DMS153 treated with DMSO at 0.1 percent for 48 hours (cell line): ENCODE measurements at regions not wholly inside any gene's neighbourhood (a gene's known extent, or its start where the extent isn't known, plus 50 kb on each side); places are given as distances from the start of the nearest gene placed in this dataset.

ENCODE experiments used
- DNase-seq: peaks from one replicate; lab custom pipeline; 2025; ENCODE audit not compliant: unreplicated experiment; lab: John Stamatoyannopoulos, UW

- no peak for DNase-seq
Observed at GRCh38 chr15:94745371-94745770, 514.0 kb downstream of the MCTP2 start.

GRCh38 chr15:94747510-94747909 lies 516.1 kb downstream of the MCTP2 start:
- no peak for DNase-seq

DNA sequence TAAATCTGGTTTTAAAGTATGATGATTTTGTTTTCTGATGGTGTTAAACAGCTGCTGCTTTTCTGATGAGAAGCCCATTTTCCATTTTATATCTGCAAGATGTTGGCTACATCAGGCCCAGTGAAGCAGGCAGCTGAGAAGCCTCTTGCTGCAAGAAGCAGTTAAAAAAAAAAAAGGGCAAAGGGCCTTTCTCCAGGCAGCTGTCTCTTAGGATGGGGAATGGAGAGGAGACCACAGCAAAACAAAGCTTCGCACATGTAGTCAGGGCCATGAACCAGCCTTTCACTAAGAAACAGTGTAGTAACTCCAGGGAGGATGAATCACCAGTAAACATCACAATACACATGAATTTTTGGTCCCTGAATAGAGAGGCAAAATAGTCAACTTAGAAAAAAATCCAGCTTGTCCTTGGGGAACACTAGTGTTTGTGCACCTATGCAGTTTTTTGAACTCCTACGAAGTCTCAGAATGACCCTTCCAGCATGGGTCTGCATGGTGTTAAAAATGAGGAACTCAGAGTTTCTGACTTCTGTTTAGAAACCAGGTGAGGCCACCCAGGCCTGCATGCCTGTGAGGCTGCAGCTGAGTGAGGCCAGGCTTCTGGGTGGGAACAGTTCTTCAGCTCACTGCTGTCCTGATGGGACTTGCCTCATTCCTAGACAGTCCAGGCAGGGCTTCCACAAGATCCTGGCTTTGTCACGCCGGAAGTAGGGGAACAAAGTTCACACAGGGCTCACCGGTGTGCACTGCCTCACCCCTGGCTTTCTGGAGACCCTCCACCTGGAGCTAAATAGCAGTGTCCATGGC lies 518.7 kb downstream of the MCTP2 start:
- no peak for DNase-seq

DNA sequence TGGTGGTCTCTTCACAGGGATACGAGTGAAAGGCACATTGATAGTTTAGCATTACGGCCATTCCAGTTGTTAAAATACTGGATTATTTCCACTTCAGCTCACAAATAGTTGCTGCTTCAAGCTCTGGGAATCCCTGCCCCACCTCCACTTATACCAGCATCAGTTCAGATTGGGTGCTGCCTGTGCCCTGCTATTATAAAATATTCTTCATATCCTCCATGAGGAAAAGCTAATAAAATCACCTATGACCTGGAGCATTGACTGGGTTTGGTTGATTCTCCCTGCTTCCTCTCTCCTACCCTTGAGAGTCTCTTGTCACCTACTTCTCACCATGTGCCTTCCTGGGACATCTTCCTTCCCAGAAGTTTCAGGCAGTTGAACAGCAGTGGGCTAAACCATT lies 529.0 kb downstream of the MCTP2 start:
- DNase-seq: no peak

DNA sequence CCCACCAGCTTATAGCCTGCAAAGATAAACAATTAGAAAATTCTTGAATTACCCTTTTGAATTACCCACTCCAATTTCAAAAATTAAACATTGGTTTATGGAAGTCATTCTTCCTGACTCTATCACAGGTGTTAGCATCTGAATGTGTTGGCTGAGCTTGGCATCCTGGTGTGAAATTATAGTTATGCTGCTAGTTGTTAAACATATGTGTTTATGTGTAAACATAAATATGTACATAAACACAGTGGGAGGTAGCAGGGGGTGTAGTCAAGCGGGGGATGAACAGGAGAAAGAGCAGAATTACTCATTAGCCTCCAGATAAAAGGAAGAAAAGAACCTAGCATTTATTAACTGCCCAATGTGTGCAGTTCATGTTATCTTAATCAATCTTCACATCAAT lies 530.2 kb downstream of the MCTP2 start:
- no peak for DNase-seq

DNA sequence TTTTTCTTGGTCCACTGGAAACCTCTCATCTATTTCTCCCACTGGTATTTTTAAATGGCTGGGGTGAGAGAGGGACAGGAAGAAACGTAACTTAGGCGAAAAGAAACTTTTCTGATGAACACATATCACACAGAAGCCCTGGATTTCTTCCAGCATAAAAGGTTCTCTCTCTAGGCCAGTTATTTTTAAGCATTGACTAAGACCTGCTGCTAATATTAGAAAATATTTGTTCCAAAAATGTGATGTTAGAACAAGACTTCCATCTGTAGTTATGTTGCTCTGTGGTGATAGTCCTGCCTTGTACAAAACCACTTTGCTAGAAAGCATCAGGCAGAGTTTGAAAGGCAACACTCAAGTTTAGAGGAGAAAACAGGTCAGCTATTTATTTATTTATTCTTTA lies 537.7 kb downstream of the MCTP2 start:
- no peak for DNase-seq

GRCh38 chr15:94770199-94770598 lies 538.8 kb downstream of the MCTP2 start:
- DNase-seq: no peak

DNA sequence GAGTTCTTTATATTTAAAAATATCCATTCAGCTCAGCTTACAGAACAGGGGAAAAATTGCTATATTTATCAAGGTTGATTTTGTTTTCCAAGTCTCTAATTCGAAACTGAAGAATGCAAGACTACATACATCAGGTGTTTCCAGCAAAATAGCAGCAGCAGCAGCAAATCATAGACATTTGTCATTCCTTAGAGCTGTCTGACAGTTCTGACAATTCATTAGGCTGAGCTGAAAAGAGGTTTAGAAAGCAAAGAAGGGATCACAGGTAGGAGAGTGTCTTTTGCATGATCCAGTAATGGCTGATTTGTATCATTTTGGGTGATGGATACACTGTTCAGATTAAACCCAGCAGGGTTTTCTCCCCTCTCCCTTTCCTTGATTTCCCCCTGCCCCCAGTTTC lies 545.7 kb downstream of the MCTP2 start:
- DNase-seq: no peak

DNA sequence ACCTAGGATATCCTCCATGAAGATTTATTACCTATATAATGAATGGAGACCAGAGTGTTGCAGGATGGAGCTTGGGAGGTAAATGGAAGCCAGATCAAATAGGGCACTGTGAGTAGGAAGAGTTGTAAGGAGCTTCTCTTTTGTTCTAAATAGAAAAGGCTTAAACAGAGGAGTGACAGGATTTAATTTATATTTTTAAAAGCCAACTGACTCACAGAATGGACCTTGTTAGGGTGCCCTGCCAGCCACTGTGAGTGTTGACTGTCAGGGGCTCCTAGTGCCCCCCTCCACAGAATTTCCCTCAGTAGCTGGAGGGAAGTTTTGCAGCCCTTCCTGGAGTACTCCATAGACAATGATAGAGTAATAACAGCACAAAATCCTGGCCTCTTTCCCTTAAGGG lies 547.5 kb downstream of the MCTP2 start:
- no peak for DNase-seq

GRCh38 chr15:94780166-94780565 lies 548.8 kb downstream of the MCTP2 start:
- no peak for DNase-seq

GRCh38 chr15:94785091-94785490 lies 553.7 kb downstream of the MCTP2 start:
- DNase-seq: no peak

DNA sequence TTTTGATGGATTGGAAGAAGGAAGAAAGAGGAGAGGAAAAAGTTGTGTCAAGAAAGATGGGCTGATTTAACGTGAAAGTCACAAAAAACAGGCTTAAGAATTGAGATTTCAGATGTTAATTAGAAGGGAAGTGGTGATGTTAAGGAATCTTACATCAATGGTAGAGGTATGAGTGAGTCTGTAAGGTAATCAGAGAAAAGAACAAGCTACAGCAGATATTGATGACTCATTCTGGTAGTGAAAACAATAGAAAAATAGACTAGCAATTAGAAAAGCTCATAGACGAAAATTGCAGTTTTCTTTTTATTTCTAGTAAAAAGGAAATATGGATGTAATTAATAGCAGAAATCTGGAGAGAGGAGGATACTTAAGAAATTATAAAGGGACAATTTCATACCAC lies 559.6 kb downstream of the MCTP2 start:
- DNase-seq: no peak

DNA sequence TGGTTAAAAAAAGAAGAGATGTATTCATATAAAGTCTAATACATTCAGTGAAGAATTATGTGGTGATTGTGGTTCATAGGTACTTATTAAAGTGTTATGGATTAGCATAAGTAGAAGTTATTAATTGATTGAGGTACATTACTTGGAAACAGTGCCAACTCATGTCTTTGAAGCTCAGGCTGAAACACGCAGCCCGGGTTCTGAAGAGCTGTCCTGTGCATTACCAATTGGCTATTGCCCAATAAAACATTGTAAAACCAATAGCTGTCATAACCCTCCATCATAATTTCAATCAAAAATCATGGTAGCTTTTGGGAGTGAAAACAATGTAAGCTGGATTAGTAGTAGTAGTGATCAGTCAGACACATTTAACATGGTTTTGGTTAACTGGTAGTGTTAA lies 560.1 kb downstream of the MCTP2 start:
- DNase-seq: no peak

- no peak for DNase-seq
Observed at GRCh38 chr15:94792196-94792595, 560.8 kb downstream of the MCTP2 start.

DNA sequence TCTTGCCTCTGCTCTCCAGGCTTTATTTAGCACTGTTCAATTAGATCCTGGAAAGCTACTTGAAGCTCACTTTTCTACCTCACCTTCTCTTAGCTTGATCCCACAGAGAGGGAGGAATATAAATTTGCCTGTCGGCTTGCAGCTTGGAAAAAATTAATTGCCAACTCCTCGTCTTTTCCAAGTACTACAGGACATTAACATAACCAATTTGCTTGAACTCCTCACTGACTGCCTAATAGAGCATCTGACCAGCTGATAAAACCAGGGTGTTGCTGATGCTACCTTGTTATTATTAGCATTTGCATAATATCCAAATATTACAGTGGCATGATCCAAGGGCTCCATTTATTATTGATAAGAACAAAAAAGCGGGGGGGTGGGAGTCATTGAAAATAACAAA lies 561.8 kb downstream of the MCTP2 start:
- no peak for DNase-seq

DNA sequence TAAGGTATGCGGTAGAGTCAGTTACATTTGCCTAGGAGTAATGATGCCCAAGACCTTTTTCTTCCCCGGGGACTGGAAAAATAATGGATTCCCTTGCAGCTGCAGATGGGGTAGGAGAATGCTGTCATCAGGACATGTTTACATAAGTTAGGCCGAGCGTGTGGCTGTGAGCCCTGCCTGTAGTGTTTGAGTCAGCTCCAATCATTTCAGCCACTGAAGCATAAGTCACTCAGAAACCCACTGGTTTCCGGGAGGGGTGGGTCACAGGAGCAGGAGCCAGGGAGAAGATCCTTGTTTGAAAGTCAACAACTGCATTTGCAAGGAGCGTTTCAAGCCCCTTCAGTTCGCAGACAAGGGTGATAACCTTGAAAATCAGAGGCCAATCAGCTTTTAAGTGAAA lies 562.3 kb downstream of the MCTP2 start:
- no peak for DNase-seq

- DNase-seq: no peak
Observed at GRCh38 chr15:94804613-94805012, 573.3 kb downstream of the MCTP2 start.

DNA sequence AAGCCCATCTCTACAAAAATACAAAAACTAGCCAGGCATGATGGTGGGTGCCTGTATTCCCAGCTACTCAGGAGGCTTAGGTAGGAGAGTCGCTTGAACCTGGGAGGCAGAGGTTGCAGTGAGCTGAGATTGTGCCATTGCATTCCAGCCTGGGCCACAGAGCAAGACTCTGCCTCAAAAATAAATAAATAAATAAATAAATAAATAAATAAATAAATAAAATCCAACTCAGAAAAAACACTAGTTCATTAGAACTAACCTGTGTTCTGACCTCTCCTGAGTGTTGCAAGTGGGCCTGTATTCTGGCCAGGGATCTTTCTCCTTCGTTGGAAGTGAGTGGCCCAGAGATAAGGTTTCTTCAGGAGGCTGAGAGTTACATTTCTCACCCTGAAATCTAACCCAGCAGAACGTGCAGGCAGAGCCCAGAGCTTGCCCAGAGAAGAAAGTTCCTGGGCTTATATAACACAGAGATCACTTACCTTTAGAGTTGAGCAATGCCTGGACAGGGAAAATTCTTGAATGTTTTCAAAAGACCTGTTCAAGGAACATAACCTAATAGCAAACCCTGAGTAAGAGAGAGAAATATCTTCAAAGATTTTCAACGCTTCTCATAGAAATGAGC lies 583.9 kb downstream of the MCTP2 start:
- no peak for DNase-seq

DNA sequence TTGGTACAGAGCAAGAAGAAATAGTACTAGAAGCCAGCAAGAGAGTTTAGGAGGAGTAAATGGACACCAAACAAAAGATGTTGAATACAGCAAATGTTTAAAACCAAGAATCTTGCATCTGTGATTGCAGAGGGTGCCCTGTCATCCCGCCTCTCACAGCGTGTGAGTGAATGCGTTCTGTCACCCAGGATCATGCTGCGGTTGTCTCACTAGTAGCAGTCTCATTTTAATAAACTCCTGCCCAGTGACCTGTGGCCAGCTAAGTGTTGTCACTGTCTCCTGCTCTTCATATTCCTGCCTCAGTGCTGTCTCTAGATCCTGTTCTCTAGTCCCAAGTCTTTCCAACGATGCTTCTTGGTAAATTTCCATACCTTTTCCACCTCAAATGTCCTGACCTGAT lies 584.6 kb downstream of the MCTP2 start:
- no peak for DNase-seq

DNA sequence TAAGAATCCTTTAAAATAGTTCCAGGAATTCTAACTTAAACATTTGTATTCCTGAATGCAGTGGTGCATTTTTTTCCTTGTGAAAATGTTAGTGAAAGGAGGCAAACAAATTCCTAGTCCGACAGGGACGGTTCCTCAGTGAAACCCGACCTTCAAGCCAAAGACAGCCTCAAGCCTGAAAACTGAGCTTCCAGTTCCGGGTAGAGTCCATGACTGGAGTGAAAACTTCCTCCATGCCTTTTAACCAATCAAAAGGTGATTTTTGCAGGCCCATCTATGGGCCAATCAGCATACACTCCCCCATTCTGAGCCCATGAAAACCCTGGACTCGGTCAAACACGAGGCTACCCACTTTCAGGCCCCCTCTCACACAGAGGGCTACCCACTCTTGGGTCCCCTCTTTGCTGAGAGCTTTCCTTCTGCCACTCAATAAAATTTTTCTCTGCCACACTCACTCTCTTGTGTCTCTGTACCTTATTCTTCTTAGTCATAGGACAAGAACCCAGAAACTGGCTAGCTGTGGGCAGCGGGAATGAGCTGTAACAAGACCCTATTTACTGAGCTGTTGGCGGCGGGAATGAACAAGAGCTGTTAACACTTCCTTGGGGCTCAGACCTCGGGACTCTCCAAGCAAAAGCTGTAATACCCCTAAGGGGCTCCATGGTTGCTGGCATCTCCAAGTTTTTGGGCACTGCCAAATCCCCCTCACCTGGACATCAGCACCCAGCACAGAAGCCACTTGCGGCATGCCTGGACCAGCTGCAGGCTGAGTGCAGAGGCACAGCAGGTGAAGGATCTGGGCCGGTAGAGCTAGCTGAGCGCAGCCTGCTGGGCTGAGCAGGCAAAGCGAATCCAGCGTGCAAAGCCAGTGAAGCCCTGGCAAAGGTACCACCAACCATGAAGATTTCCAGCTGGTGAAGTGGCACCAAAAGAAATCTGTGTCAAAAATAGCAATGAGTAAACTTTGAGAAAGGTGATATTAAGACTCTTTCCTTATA lies 598.8 kb downstream of the MCTP2 start:
- no peak for DNase-seq

GRCh38 chr15:94834000-94834399 lies 602.6 kb downstream of the MCTP2 start:
- DNase-seq: no peak

GRCh38 chr15:94834494-94834893 lies 603.1 kb downstream of the MCTP2 start:
- no peak for DNase-seq
